Prostate gland (tissue), 2 donors: ENCODE measurements at regions not wholly inside any gene's neighbourhood (a gene's known extent, or its start where the extent isn't known, plus 50 kb on each side); places are given as distances from the start of the nearest gene placed in this dataset.

Experiments
- DNase-seq: peaks from one replicate; pipeline ENCODE4 v3.0.0-alpha.2; 2019; ENCODE audit warnings: low spot score
- H3K27ac ChIP-seq, 2 donors: fragments of 200-600 bp; sonication (generic); 2 replicates each; pipeline ENCODE4 v1.5.1; 2017 to 2019
- H3K27me3 ChIP-seq: fragments of 200-600 bp; sonication (generic); replicated peaks from 2 replicates; pipeline ENCODE4 v1.5.1; 2019; ENCODE audit not compliant: insufficient read depth
- H3K36me3 ChIP-seq, 2 donors: fragments of 200-600 bp; sonication (generic); 1 replicate in 1 of 2; 2 replicates in 1 of 2; pipeline versions ENCODE4 v1.5.1 to v1.8.1; 2017 to 2019
- H3K4me1 ChIP-seq: fragments of 200-600 bp; sonication (generic); replicated peaks from 2 replicates; pipeline ENCODE4 v1.5.1; 2019
- H3K4me3 ChIP-seq, 2 donors: fragments of 200-600 bp; sonication (generic); 2 replicates each; pipeline ENCODE4 v1.5.1; 2017 to 2019
- H3K9me3 ChIP-seq: fragments of 200-600 bp; sonication (generic); 2 replicates; pipeline ENCODE4 v1.5.1; 2017
- CTCF ChIP-seq, 4 experiments: fragments of 200-600 bp in 2 of 4; fragments of 450-650 bp in 2 of 4; sonication (generic) in 2 of 4; IDR thresholded peaks; 1 replicate in 3 of 4; 2 replicates in 1 of 4; pipeline ENCODE4 v1.5.1; 2016 to 2019; ENCODE audit warnings: antibody characterized with exemption in 4 of 4, mild to moderate bottlenecking in 2 of 4, moderate library complexity in 2 of 4
- POLR2A ChIP-seq: fragments of 450-650 bp; IDR thresholded peaks from one replicate; pipeline ENCODE4 v1.6.1; 2016; ENCODE audit warnings: antibody characterized with exemption, mild to moderate bottlenecking
- POLR2AphosphoS5 ChIP-seq: sonication (generic); formaldehyde crosslinking; IDR thresholded peaks from one replicate; pipeline ENCODE4 v1.6.1; 2017; ENCODE audit warnings: antibody characterized with exemption
- WGBS: methylation state at CpG from one replicate; pipeline ENCODE4 v1.1.5; 2018; 5-methylcytosine and 5-hydroxymethylcytosine counted together
- intact Hi-C: fragments of 100-400 bp; cut with DNase I; formaldehyde crosslinking; loops from one replicate; pipeline ENCODE4 v1.14.2; 2022

GRCh38 chr4:117825600-117825999 lies 208.7 kb upstream of the NDST3 start:
- Histone ChIP-seq H3K36me3 (no peaks in the 10 kb centered on the region), H3K4me3 (no peak overlapping the region), H3K27me3 (no peaks in the 10 kb centered on the region), H3K4me1 (no peaks in the 10 kb centered on the region), H3K27ac (no peak overlapping the region), H3K9me3 (no peaks in the 10 kb centered on the region)
- intact Hi-C loops, result no loop called here
- TF ChIP-seq POLR2A, result no peak
- no peak for TF ChIP-seq CTCF (IDR thresholded peaks at IDR 0.05)
- no peak for TF ChIP-seq POLR2AphosphoS5
- 36% methylated on average over 1 of the region's 1 CpG for WGBS
- DNase-seq, result no peak

GRCh38 chr4:117831060-117831683 lies 203.1 kb upstream of the NDST3 start:
- 79% methylated on average over 10 of the region's 10 CpGs for WGBS
- no peaks in the 10 kb centered on the region for H3K36me3 ChIP-seq
- DNase-seq, result no peak
- no peak for TF ChIP-seq CTCF (IDR thresholded peaks at IDR 0.05)
- no peak for TF ChIP-seq POLR2A
- no peak for TF ChIP-seq POLR2AphosphoS5
- no peak overlapping the region for H3K4me3 ChIP-seq
- no peaks in the 10 kb centered on the region for H3K4me1 ChIP-seq
- intact Hi-C loops, result no loop called here
- no peaks in the 10 kb centered on the region for H3K9me3 ChIP-seq
- H3K27ac ChIP-seq, result no peak overlapping the region
- no peaks in the 10 kb centered on the region for H3K27me3 ChIP-seq

- Histone ChIP-seq H3K27ac (no peak overlapping the region), H3K9me3 (no peaks in the 10 kb centered on the region), H3K36me3 (no peaks in the 10 kb centered on the region), H3K4me1 (no peaks in the 10 kb centered on the region), H3K4me3 (no peak overlapping the region), H3K27me3 (no peaks in the 10 kb centered on the region)
- TF ChIP-seq CTCF (IDR thresholded peaks at IDR 0.05) (no peak), POLR2A (no peak)
- no peak for DNase-seq
- WGBS, result 97% methylated on average over 10 of the region's 10 CpGs
- intact Hi-C loops, result no loop called here
Measured at GRCh38 chr4:117835566-117835965, 198.7 kb upstream of the NDST3 start.

- intact Hi-C loops, result no loop called here
- TF ChIP-seq CTCF (IDR thresholded peaks at IDR 0.05) (no peak), POLR2AphosphoS5 (no peak), POLR2A (no peak)
- no peaks in the 10 kb centered on the region for H3K27me3 ChIP-seq
- no peak overlapping the region for H3K27ac ChIP-seq
- 76% methylated on average over 1 of the region's 1 CpG for WGBS
- H3K4me3 ChIP-seq, result no peak overlapping the region
- no peaks in the 10 kb centered on the region for H3K36me3 ChIP-seq
- DNase-seq, result no peak
- H3K9me3 ChIP-seq, result no peaks in the 10 kb centered on the region
- H3K4me1 ChIP-seq, result no peaks in the 10 kb centered on the region
Measured at GRCh38 chr4:117844594-117844993, 189.7 kb upstream of the NDST3 start.

- Histone ChIP-seq H3K4me3 (no peak overlapping the region), H3K27ac (no peak overlapping the region), H3K36me3 (no peaks in the 10 kb centered on the region), H3K4me1 (no peaks in the 10 kb centered on the region), H3K27me3 (no peaks in the 10 kb centered on the region), H3K9me3 (no peaks in the 10 kb centered on the region)
- 88% methylated on average over 1 of the region's 1 CpG for WGBS
- intact Hi-C loops, result no loop called here
- no peak for DNase-seq
- TF ChIP-seq POLR2A (no peak), CTCF (IDR thresholded peaks at IDR 0.05) (no peak), POLR2AphosphoS5 (no peak)
Measured at GRCh38 chr4:117845270-117845669, 189.0 kb upstream of the NDST3 start.
